ENCODE measurements at regions not wholly inside any gene's neighbourhood (a gene's known extent, or its start where the extent isn't known, plus 50 kb on each side); places are given as distances from the start of the nearest gene placed in this dataset.

DNA sequence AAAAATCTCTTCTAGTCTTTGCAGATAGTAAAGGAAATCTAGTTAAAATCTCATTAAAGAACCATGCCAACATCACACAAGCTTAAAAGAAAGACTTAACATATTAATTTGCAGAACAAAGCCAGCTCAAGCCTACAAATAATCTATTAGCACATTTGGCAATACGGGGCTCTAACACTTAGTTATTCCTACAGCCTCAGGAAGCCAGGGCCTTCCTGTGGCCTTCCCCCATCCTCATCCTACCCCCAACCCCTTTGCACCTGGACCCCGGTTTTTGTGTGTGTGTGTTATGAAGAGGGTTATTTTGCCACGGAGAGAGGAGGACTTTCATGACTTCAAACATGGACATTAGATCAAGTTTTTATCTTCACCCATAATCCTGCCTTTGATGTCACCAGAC is 64.6 kb downstream of the FOXB2 start:
- TF ChIP-seq, protein P1, sequence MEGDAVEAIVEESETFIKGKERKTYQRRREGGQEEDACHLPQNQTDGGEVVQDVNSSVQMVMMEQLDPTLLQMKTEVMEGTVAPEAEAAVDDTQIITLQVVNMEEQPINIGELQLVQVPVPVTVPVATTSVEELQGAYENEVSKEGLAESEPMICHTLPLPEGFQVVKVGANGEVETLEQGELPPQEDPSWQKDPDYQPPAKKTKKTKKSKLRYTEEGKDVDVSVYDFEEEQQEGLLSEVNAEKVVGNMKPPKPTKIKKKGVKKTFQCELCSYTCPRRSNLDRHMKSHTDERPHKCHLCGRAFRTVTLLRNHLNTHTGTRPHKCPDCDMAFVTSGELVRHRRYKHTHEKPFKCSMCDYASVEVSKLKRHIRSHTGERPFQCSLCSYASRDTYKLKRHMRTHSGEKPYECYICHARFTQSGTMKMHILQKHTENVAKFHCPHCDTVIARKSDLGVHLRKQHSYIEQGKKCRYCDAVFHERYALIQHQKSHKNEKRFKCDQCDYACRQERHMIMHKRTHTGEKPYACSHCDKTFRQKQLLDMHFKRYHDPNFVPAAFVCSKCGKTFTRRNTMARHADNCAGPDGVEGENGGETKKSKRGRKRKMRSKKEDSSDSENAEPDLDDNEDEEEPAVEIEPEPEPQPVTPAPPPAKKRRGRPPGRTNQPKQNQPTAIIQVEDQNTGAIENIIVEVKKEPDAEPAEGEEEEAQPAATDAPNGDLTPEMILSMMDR (IDR thresholded peaks at IDR 0.05; ENCODE audit: insufficient read depth, low read length): no peak
- DNase-seq (ENCODE audit: low read depth): no peak
- no peak overlapping the region for H3K4me3 ChIP-seq (ENCODE audit: low read depth, low read length)

DNA sequence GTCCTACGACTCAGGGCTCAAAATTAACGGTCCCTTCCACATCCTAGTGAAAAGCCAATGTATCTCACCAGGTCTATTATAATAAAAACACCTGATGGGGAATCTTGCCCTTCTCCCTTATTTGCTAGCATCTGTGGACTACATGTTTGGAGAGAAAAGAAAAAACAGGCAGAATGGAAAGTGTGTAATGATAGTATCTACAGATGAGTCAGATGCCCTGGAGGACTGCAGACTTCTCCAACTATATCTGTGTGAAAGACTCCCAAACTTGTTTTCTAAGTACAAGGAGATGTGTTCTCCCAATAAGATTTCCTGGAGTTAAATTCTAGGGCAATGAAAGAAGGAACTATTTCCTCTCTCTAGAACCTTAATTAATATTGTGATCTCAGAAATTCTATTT is 66.0 kb downstream of the FOXB2 start:
- H3K4me3 ChIP-seq (ENCODE audit: low read depth, low read length): no peak overlapping the region
- DNase-seq (ENCODE audit: low read depth): no peak
- TF ChIP-seq, protein P1 (IDR thresholded peaks at IDR 0.05; ENCODE audit: insufficient read depth, low read length): no peak

DNA sequence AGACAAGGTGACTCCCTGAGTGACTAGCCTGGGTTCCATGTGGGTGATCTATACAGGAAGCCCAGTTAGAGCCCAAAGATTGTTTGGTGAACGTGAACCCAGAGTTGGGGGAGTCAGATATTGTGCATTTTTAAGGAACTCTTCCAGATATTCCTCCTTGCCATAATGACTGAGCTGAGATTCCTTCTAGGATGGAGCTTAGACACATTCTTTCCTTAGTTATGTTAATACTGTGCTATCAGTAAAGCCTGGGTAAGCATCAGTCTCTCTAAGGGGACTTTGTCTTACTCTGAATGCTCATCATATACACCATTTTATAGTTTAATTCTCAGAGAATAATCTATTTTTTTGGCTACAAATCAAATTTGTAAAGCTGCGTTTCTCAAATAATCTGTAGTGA is 68.1 kb downstream of the FOXB2 start:
- TF ChIP-seq, protein P1 (IDR thresholded peaks at IDR 0.05; ENCODE audit: insufficient read depth, low read length): no peak
- no peak overlapping the region for H3K4me3 ChIP-seq (ENCODE audit: low read depth, low read length)
- DNase-seq (ENCODE audit: low read depth): no peak

DNA sequence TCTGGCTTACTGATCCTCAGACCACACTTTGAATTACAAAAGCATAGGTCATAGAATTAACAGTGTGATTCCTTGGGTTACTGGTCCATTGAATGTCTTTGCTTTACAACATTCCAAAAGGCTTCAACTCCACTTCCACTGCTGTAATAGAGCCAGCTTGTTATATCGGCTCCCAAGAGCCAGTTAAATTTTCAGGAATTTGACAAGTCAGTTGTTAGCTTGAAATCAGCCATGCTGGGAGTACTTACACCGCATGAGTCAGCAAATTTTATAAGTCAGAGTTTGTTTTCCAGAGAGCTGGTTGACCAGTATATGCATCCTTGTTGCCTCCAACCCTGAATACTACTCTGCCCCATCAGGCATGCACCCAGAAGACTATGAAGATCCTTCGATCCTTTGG is 73.1 kb downstream of the FOXB2 start:
- DNase-seq (ENCODE audit: low read depth): peak; percentile 26
- TF ChIP-seq, protein P1 (IDR thresholded peaks at IDR 0.05; ENCODE audit: insufficient read depth, low read length): no peak
- no peak overlapping the region for H3K4me3 ChIP-seq (ENCODE audit: low read depth, low read length)

DNA sequence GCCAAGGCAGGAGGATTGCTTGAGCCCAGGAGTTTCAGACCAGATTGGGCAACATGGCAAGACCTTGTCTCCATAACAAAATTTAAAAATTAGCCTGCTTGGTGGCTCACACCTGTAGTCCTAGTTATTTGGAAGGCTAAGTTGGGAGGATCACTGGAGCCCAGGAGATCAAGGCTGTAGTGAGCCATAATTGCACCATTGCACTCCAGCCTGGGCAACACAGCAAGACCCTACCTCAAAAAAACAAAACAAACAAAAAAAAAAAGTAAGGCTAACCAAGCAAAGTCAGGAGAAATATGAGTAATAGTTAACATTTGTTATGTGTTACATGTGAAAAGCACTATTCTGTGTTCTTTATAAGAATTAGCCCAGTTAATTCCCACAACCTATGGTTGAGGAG is 74.7 kb downstream of the FOXB2 start:
- TF ChIP-seq, protein P1 (IDR thresholded peaks at IDR 0.05; ENCODE audit: insufficient read depth, low read length): no peak
- H3K4me3 ChIP-seq (ENCODE audit: low read depth, low read length): no peak overlapping the region
- DNase-seq (ENCODE audit: low read depth): no peak

DNA sequence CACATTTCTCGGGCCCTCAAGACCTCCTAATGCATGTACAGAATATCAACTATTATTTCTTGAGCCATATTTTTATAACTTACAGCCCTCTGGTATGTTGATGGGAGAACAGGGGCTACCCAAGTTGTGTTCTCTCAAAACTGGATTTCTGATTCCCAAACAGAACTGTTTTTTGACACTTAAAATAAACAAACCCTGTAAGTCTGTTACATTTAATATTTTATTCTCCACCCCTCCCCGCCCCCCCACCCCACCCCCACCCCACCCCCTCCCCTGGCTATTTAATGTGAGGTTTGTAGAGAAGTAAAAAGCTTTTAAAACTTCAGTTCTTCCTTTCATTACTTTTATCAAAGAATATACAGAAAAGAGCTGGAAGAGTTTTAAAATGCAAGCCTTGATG is 77.9 kb downstream of the FOXB2 start:
- TF ChIP-seq, protein P1 (IDR thresholded peaks at IDR 0.05; ENCODE audit: insufficient read depth, low read length): no peak
- H3K4me3 ChIP-seq (ENCODE audit: low read depth, low read length): no peak overlapping the region

DNA sequence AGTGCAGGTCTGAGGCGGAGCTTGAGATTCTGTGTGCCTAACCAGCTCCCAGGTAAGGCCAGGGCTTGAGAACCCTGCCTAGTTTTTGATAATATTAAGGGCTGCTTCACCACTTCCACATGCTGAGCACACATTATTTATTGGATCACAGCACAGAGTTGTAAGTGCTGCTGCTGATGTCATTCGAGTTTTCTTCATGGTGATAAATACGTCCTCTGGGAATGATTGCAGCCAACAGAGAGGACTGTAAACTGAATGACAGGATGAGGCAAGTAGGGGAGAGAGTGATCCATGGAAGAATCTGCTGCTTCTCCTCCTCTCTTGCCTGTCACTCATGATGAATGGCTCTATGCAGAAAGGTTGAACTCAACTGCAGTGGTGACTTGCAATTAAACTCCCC is 77.9 kb upstream of the VPS13A start:
- no peak overlapping the region for H3K4me3 ChIP-seq (ENCODE audit: low read depth, low read length)
- TF ChIP-seq, protein P1 (IDR thresholded peaks at IDR 0.05; ENCODE audit: insufficient read depth, low read length): no peak
- DNase-seq (ENCODE audit: low read depth): no peak

More for the DNA sequence above, 77.9 kb downstream of the FOXB2 start:
- DNase-seq (ENCODE audit: low read depth): no peak
